ENCODE measurements at regions not wholly inside any gene's neighbourhood (a gene's known extent, or its start where the extent isn't known, plus 50 kb on each side); places are given as distances from the start of the nearest gene placed in this dataset.

DNA sequence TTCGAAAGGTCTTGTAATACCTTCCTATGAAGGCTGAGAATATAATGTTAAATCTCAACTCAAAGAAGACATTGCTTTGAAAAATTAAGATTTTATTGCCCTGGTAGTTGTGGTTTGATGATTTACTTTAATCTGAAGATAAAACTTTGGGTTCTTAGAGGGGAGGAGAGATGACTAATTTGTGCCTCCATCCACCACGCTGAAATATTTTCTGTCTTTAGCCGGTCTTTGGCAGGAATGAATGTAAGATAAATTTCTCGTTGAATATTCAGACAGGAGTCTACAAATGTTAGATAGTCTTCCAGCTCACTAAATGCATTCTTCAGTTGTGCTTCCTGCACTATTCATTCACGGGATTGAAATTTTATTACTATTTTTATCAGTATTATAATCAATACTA, 844.3 kb upstream of the NR2F2 start:
- in situ Hi-C loops (cut with MboI), result no loop called here

DNA sequence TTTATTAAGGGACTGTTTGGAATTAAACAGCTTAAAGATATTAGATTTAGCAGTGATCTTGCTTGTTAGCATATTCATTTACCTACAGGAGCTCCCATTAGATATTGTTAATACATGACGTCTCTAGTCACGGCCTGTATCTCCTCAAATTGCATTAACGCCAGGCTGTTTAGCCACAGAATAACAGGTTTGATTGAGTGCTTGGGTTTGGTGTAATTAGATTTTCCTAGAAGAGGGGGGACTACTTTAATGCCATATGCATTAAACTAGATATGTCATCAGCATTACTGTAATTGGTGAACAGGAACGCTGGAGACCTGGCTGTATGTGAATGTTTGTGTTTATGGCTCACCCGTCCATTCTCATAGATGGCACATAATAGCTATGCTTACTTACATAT, 841.4 kb upstream of the NR2F2 start:
- no peak overlapping the region for H3K9ac ChIP-seq
- DNase-seq, result no peak
- no peak overlapping the region for H2AFZ ChIP-seq
- no peaks in the 10 kb centered on the region for H3K36me3 ChIP-seq (ENCODE audit: low read depth)
- H4K20me1 ChIP-seq (ENCODE audit: insufficient read depth), result no peaks in the 10 kb centered on the region
- no peak overlapping the region for H3K27ac ChIP-seq
- TF ChIP-seq EZH2phosphoT487 (IDR thresholded peaks at IDR 0.05; ENCODE audit: insufficient read depth, low read depth) (no peak), EZH2 (IDR thresholded peaks at IDR 0.05; ENCODE audit: insufficient read depth, poor library complexity, severe bottlenecking) (no peak)
- no peak overlapping the region for H3K4me2 ChIP-seq (ENCODE audit: unreplicated experiment)
- no peaks in the 10 kb centered on the region for H3K4me1 ChIP-seq (ENCODE audit: insufficient read depth)
- H3K27me3 ChIP-seq (replicated peaks; ENCODE audit: insufficient read depth), result no peaks in the 10 kb centered on the region
- no peaks in the 10 kb centered on the region for H3F3A ChIP-seq (ENCODE audit: insufficient read depth)
- H3K9me2 ChIP-seq (ENCODE audit: insufficient read depth), result no peaks in the 10 kb centered on the region
- no peaks in the 10 kb centered on the region for H3K79me2 ChIP-seq (ENCODE audit: insufficient read depth)
- WGBS, 2 experiments (ENCODE audit: low coverage in 1 of 2, low lambda C conversion rate in 2 of 2, missing lambda C conversion rate in 2 of 2), result 73 to 84% methylated on average over 5 of the region's 5 CpGs
- in situ Hi-C loops (cut with MboI), result no loop called here
- H3K4me3 ChIP-seq, result no peak overlapping the region
- H3K9me3 ChIP-seq (ENCODE audit: low read depth), result no peaks in the 10 kb centered on the region

More for the DNA sequence above, 844.3 kb upstream of the NR2F2 start:
- H3K27ac ChIP-seq, result no peak overlapping the region
- no peak overlapping the region for H3K9ac ChIP-seq
- no peak overlapping the region for H3K4me2 ChIP-seq (ENCODE audit: unreplicated experiment)
- H3K36me3 ChIP-seq (ENCODE audit: low read depth), result no peaks in the 10 kb centered on the region
- H3K4me3 ChIP-seq, result no peak overlapping the region
- H3K4me1 ChIP-seq (ENCODE audit: insufficient read depth), result no peaks in the 10 kb centered on the region
- 54 to 55% methylated on average over 5 of the region's 5 CpGs for WGBS, 2 experiments (ENCODE audit: low coverage in 1 of 2, low lambda C conversion rate in 2 of 2, missing lambda C conversion rate in 2 of 2)
- H2AFZ ChIP-seq, result no peak overlapping the region
- no peaks in the 10 kb centered on the region for H3K9me3 ChIP-seq (ENCODE audit: low read depth)
- no peak for DNase-seq
- no peaks in the 10 kb centered on the region for H3K79me2 ChIP-seq (ENCODE audit: insufficient read depth)
- TF ChIP-seq EZH2 (IDR thresholded peaks at IDR 0.05; ENCODE audit: insufficient read depth, poor library complexity, severe bottlenecking) (no peak), EZH2phosphoT487 (IDR thresholded peaks at IDR 0.05; ENCODE audit: insufficient read depth, low read depth) (no peak)
- no peaks in the 10 kb centered on the region for H3F3A ChIP-seq (ENCODE audit: insufficient read depth)
- H3K9me2 ChIP-seq (ENCODE audit: insufficient read depth), result no peaks in the 10 kb centered on the region
- H4K20me1 ChIP-seq (ENCODE audit: insufficient read depth), result no peaks in the 10 kb centered on the region
- no peaks in the 10 kb centered on the region for H3K27me3 ChIP-seq (replicated peaks; ENCODE audit: insufficient read depth)

DNA sequence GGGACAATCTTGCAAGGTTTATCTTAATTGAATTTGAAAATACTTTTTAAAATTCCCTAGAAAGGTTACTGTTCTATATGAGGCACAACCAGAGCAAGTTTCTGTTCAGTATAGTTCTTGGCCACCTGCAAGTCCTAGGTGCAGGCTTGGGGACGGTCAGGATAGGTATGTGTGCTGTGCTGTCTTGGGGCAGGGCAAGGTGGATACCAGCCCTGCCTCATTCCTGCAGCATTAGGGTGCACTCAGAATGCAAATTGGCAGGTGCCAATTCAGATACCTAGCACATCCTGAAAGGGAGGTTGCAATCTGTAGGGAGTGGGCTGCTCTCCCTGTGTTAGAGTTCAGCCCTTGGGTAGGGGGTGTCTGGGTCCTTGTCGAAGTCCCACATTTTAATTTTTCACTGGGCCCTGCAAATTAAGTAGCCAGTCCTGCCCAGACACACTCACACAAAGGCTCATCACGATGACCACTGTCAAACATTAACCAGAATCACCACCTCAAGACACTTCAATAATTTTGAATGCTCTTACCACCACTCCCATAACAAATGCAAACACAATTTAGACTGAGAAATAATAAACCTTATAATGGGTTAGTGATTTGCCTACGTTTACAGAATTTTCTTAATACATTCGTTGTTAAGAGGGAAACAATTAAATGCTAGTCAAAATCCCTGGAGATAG, 838.0 kb upstream of the NR2F2 start:
- Histone ChIP-seq H3K4me2 (ENCODE audit: unreplicated experiment) (no peak overlapping the region), H3F3A (ENCODE audit: insufficient read depth) (no peaks in the 10 kb centered on the region), H3K4me3 (no peak overlapping the region), H3K36me3 (ENCODE audit: low read depth) (no peaks in the 10 kb centered on the region), H3K79me2 (ENCODE audit: insufficient read depth) (no peaks in the 10 kb centered on the region), H3K4me1 (ENCODE audit: insufficient read depth) (no peaks in the 10 kb centered on the region), H3K9ac (no peak overlapping the region), H3K27ac (no peak overlapping the region), H3K9me3 (ENCODE audit: low read depth) (no peaks in the 10 kb centered on the region), H3K27me3 (replicated peaks; ENCODE audit: insufficient read depth) (no peaks in the 10 kb centered on the region), H3K9me2 (ENCODE audit: insufficient read depth) (no peaks in the 10 kb centered on the region), H2AFZ (no peak overlapping the region), H4K20me1 (ENCODE audit: insufficient read depth) (no peaks in the 10 kb centered on the region)
- 47 to 49% methylated on average over 5 of the region's 5 CpGs for WGBS, 2 experiments (ENCODE audit: low coverage in 1 of 2, low lambda C conversion rate in 2 of 2, missing lambda C conversion rate in 2 of 2)
- in situ Hi-C loops (cut with MboI), result no loop called here
- no peak for TF ChIP-seq EZH2phosphoT487 (IDR thresholded peaks at IDR 0.05; ENCODE audit: insufficient read depth, low read depth)
- no peak for TF ChIP-seq EZH2 (IDR thresholded peaks at IDR 0.05; ENCODE audit: insufficient read depth, poor library complexity, severe bottlenecking)
- DNase-seq, result no peak

DNA sequence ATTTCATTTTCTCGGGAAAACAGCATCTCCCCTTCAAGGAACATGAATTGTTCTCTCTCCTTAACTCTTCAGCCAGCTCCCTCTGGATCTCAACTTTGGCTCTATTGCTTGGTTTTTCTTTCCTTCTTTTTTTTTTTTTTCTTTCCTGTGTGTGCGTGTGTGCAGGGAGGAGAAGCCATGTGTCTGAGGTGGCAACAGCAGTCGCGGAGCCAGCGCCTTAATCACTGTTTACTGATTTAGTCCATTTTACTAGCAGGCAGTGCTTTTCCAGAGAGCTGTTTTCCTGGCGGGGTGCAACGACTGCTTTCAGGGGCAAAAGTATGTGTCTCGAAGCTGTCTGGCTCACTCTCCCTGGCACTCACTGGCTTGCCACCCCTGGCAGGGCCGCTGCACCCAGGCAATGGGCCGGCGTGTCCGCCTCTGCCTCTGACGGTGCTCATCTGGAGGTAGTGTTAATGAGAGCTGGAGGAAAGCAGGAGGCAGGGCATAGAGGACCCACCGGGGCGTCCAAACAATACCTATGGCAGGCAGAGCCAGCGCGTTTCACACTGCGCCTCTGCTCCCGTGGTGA, 835.4 kb upstream of the NR2F2 start:
- no peaks in the 10 kb centered on the region for H3K9me3 ChIP-seq (ENCODE audit: low read depth)
- DNase-seq, result peak; percentile 44

More for the DNA sequence above, 835.4 kb upstream of the NR2F2 start:
- H3K36me3 ChIP-seq (ENCODE audit: low read depth), result no peaks in the 10 kb centered on the region
- 35 to 36% methylated on average over 19 of the region's 19 CpGs for WGBS, 2 experiments (ENCODE audit: low coverage in 1 of 2, low lambda C conversion rate in 2 of 2, missing lambda C conversion rate in 2 of 2)
- peak overlapping the region; percentile 33 for H3K4me2 ChIP-seq (ENCODE audit: unreplicated experiment)
- TF ChIP-seq EZH2 (IDR thresholded peaks at IDR 0.05; ENCODE audit: insufficient read depth, poor library complexity, severe bottlenecking), result no peak
- TF ChIP-seq EZH2phosphoT487 (IDR thresholded peaks at IDR 0.05; ENCODE audit: insufficient read depth, low read depth), result no peak
- H3K27ac ChIP-seq, result no peak overlapping the region
- H3K4me1 ChIP-seq (ENCODE audit: insufficient read depth), result no peaks in the 10 kb centered on the region
- peak overlapping the region; percentile 45; the same call in 1 of the 2 replicates for H3K4me3 ChIP-seq
- H2AFZ ChIP-seq, result peak overlapping the region; percentile 69
- H4K20me1 ChIP-seq (ENCODE audit: insufficient read depth), result no peaks in the 10 kb centered on the region
- H3K27me3 ChIP-seq (replicated peaks; ENCODE audit: insufficient read depth), result no peaks in the 10 kb centered on the region
- no peak overlapping the region for H3K9ac ChIP-seq
- in situ Hi-C loops (cut with MboI), result no loop called here
- H3K9me2 ChIP-seq (ENCODE audit: insufficient read depth), result no peaks in the 10 kb centered on the region
- H3F3A ChIP-seq (ENCODE audit: insufficient read depth), result no peaks in the 10 kb centered on the region
- no peaks in the 10 kb centered on the region for H3K79me2 ChIP-seq (ENCODE audit: insufficient read depth)

Data from GM23248 (cell line).